ENCODE measurements at regions not wholly inside any gene's neighbourhood (a gene's known extent, or its start where the extent isn't known, plus 50 kb on each side); places are given as distances from the start of the nearest gene placed in this dataset.

GRCh38 chr3:23077126-23077525 lies 126.0 kb upstream of the UBE2E2 start:
- TF ChIP-seq IRF2 (CRISPR knock-in tag; IDR thresholded peaks at IDR 0.05): no peak
- TF ChIP-seq PATZ1 (CRISPR knock-in tag; IDR thresholded peaks at IDR 0.05; ENCODE audit: borderline replicate concordance): no peak
- no peak for TF ChIP-seq MAFF (IDR thresholded peaks at IDR 0.05; ENCODE audit: low read length)
- no peak for TF ChIP-seq CAMTA2 (CRISPR knock-in tag; conservative IDR thresholded peaks at IDR 0.05)
- no peak for TF ChIP-seq MYC (IDR thresholded peaks at IDR 0.05; ENCODE audit: low read depth, low read length)
- no peak for TF ChIP-seq MYC (CRISPR knock-in tag; IDR thresholded peaks at IDR 0.05; ENCODE audit: borderline replicate concordance, low read depth)
- TF ChIP-seq FOXP4 (CRISPR knock-in tag; IDR thresholded peaks at IDR 0.05; ENCODE audit: borderline replicate concordance): no peak
- TF ChIP-seq CUX1 (CRISPR knock-in tag; IDR thresholded peaks at IDR 0.05): no peak
